ENCODE measurements at regions not wholly inside any gene's neighbourhood (a gene's known extent, or its start where the extent isn't known, plus 50 kb on each side); places are given as distances from the start of the nearest gene placed in this dataset.
"Not testable (repeated sequence)": the region's sequence is repeated elsewhere in the genome, so short reads cannot be mapped to it uniquely, and the experiment has no call there.

DNA sequence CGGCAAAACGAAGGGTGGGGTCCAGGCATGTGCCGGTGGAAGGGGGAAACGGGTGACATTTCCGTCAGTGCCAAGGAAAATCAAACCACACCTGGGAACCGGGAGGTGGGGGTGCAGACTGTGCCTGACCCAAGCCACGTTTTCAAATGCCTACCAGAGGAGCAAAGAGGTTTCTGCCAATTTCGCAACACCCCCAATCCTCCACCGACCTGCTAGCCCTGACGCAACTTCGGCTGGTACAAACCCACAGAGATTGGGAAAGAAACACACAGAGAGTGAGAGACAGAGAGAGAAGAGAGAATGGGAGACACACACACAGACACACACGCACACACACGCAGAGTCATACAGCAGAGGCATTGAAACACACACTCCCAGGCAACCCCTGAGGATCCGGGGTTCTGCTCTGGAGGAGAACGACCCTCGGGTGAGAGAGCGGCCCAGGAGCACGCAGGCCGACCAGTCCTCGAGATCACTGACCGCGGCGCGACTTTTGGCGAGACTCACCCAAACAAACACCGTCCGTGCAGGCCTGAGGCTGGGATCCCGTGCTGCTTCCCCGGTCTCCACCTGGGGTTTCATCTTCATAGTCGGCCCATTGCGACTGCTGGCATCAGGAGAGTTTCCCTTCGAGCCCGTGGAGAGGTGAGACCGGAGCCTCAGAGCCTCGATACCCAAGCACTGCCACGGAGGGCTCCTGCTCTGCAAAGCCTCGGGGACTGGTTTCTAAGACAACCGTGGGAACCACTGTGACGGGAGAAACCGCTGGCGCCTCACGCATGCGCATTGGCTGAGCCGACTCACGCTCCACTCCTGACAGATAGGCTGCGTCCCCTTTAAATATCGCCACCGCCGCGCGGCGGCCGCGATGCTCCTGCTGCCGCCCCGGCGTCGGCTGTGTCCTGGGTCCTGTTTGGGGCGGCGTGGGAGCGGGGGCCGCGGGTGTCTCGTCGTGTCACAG lies 697.9 kb upstream of the TPTE start:
- TF ChIP-seq RAD21 (IDR thresholded peaks at IDR 0.05); CTCF (IDR thresholded peaks at IDR 0.05; ENCODE audit: low read depth, low read length, missing input control): not testable (repeated sequence)
